HepG2 (cell line): ENCODE measurements at regions not wholly inside any gene's neighbourhood (a gene's known extent, or its start where the extent isn't known, plus 50 kb on each side); places are given as distances from the start of the nearest gene placed in this dataset.
A peak's percentile ranks its signal among the peaks of the same experiment; 100 is the strongest.

Experiments used
- ATAC-seq: fragments of 200-7000 bp; cut with Tn5 transposase; 3 replicates; pipeline ENCODE4 v1.9.1; 2020; ENCODE audit warnings: mild to moderate bottlenecking, moderate library complexity
- BruUV-seq: library from RNA; stranded (reverse); fragments of 400-500 nt; replicated peaks from 2 replicates; lab custom pipeline; 2021; lab: Mats Ljungman, UMichigan
- CTCF ChIA-PET: fragments of 300-600 bp; formaldehyde crosslinking; extraction: SDS; loops from one replicate; lab custom pipeline; 2021; ENCODE audit warnings: low total read pairs, inconsistent platforms, low intra/inter-chr PET ratio; lab: Yijun Ruan, JAX
- POLR2A ChIA-PET: fragments of 350-600 bp; sonication (Branson Sonifier 250); formaldehyde crosslinking; loops from one replicate; lab custom pipeline; 2020; ENCODE audit warnings: antibody characterized with exemption, inconsistent platforms; lab: Yijun Ruan, JAX
- DNase-seq: peaks from one replicate; pipeline ENCODE4 v3.0.0-alpha.2; 2015; ENCODE audit warnings: low spot score
- FAIRE-seq: peaks from 3 replicates; lab custom pipeline; 2011; peaks lifted over from hg19 to GRCh38; lab: Jason Lieb, UNC
- H2AFZ ChIP-seq: one replicate; pipeline ENCODE4 v1.6.1; 2011; ENCODE audit warnings: low read length, inconsistent platforms
- H3K27ac ChIP-seq: fragments of 300-600 bp; 3 replicates; pipeline ENCODE4 v1.8.0; 2011; ENCODE audit warnings: mixed run types, mild to moderate bottlenecking, mixed read lengths, low read length, inconsistent platforms; ENCODE audit not compliant: insufficient read depth; ENCODE audit errors: extremely low read length
- H3K27me3 ChIP-seq, 2 experiments: fragments of 200-600 bp in 1 of 2; 2 replicates in 1 of 2; 3 replicates in 1 of 2; pipeline versions ENCODE4 v1.6.0 to v1.8.0; 2011; ENCODE audit warnings: low read length in 2 of 2, mild to moderate bottlenecking in 2 of 2, moderate library complexity in 2 of 2, inconsistent platforms in 1 of 2; ENCODE audit not compliant: insufficient read depth in 2 of 2, control insufficient read depth in 1 of 2
- H3K36me3 ChIP-seq, 2 experiments: fragments of 200-600 bp in 1 of 2; replicated peaks in 1 of 2; 2 replicates in 1 of 2; 3 replicates in 1 of 2; pipeline versions ENCODE4 v1.5.1 to v1.8.0; 2011; ENCODE audit warnings: low read length in 2 of 2, inconsistent platforms in 1 of 2; ENCODE audit not compliant: insufficient read depth in 2 of 2, control insufficient read depth in 1 of 2
- H3K4me1 ChIP-seq: 2 replicates; pipeline ENCODE4 v1.5.1; 2012; ENCODE audit warnings: low read length, inconsistent platforms; ENCODE audit not compliant: insufficient read depth
- H3K4me2 ChIP-seq: 2 replicates; pipeline ENCODE4 v1.6.0; 2011; ENCODE audit warnings: low read depth, low read length, inconsistent platforms
- H3K4me3 ChIP-seq, 3 experiments: fragments of 200-600 bp in 1 of 3; sonication (generic), shearing (Covaris generic) in 1 of 3; replicated peaks in 1 of 3; 2 replicates each; pipeline ENCODE4 v1.5.1; 2011 to 2016; ENCODE audit warnings: low read length in 3 of 3, inconsistent platforms in 2 of 3, low read depth in 2 of 3, mild to moderate bottlenecking in 2 of 3, control low read depth in 1 of 3, mixed read lengths in 1 of 3; ENCODE audit not compliant: insufficient read depth in 1 of 3
- H3K79me2 ChIP-seq: one replicate; pipeline ENCODE4 v1.6.1; 2011; ENCODE audit warnings: low read length, inconsistent platforms; ENCODE audit not compliant: insufficient read depth
- H3K9ac ChIP-seq: 2 replicates; pipeline ENCODE4 v1.6.0; 2011; ENCODE audit warnings: mild to moderate bottlenecking, low read depth, low read length, inconsistent platforms; ENCODE audit not compliant: insufficient read depth
- H3K9me3 ChIP-seq: 2 replicates; pipeline ENCODE4 v1.5.1; 2012; ENCODE audit warnings: mild to moderate bottlenecking, low read length
- H4K20me1 ChIP-seq: 2 replicates; pipeline ENCODE4 v1.6.0; 2011; ENCODE audit warnings: inconsistent platforms, mild to moderate bottlenecking, low read length, moderate library complexity; ENCODE audit not compliant: insufficient read depth
- AGO2 ChIP-seq: fragments of 200-400 bp; formaldehyde crosslinking; optimal IDR thresholded peaks from 2 replicates; pipeline ENCODE3; 2017; ENCODE audit warnings: mild to moderate bottlenecking, low read depth, low read length, moderate library complexity
- HDAC2 ChIP-seq: sonication (generic); formaldehyde crosslinking; IDR thresholded peaks from 2 replicates; pipeline ENCODE4 v1.4.0; 2020; ENCODE audit warnings: missing genetic modification reagents
- MTF2 ChIP-seq: sonication (generic); formaldehyde crosslinking; IDR thresholded peaks from 2 replicates; pipeline ENCODE4 v1.5.0; 2020; ENCODE audit warnings: missing genetic modification reagents, borderline replicate concordance
- RXRB ChIP-seq: IDR thresholded peaks from 2 replicates; pipeline ENCODE4 v1.6.1; 2016; ENCODE audit warnings: borderline replicate concordance, missing genetic modification reagents, missing compliant biosample characterization
- SOX6 ChIP-seq, 2 experiments: fragments of 450-650 bp in 1 of 2; sonication (generic) in 1 of 2; formaldehyde crosslinking in 1 of 2; IDR thresholded peaks; 2 replicates each; pipeline versions ENCODE4 v1.4.0 to v1.6.1; 2017 to 2020; ENCODE audit warnings: antibody characterized with exemption in 1 of 2, mild to moderate bottlenecking in 1 of 2, missing genetic modification reagents in 1 of 2
- SUZ12 ChIP-seq: fragments of 150-350 bp; IDR thresholded peaks from 2 replicates; pipeline ENCODE4 v1.6.1; 2014; ENCODE audit warnings: low read depth, low read length
- ZBTB21 ChIP-seq: sonication (generic); formaldehyde crosslinking; IDR thresholded peaks from 2 replicates; pipeline ENCODE4 v1.4.0; 2020; ENCODE audit warnings: missing genetic modification reagents
- ZBTB3 ChIP-seq: sonication (generic); formaldehyde crosslinking; IDR thresholded peaks from 2 replicates; pipeline ENCODE4 v1.4.0; 2020; ENCODE audit warnings: low read depth, mild to moderate bottlenecking, moderate library complexity, missing genetic modification reagents, borderline replicate concordance
- ZNF20 ChIP-seq: sonication (generic); formaldehyde crosslinking; IDR thresholded peaks from 2 replicates; pipeline ENCODE4 v1.4.0; 2020; ENCODE audit warnings: mild to moderate bottlenecking, moderate library complexity, missing genetic modification reagents
- ZNF547 ChIP-seq: sonication (generic); formaldehyde crosslinking; IDR thresholded peaks from 2 replicates; pipeline ENCODE4 v1.5.1; 2020; ENCODE audit warnings: mild to moderate bottlenecking, missing genetic modification reagents
- ZNF83 ChIP-seq: sonication (generic); formaldehyde crosslinking; IDR thresholded peaks from 2 replicates; pipeline ENCODE4 v1.4.0; 2020; ENCODE audit warnings: missing genetic modification reagents, mild to moderate bottlenecking, borderline replicate concordance
- ZSCAN12 ChIP-seq: sonication (generic); formaldehyde crosslinking; IDR thresholded peaks from 2 replicates; pipeline ENCODE4 v1.9.0; 2021; ENCODE audit warnings: mild to moderate bottlenecking, missing genetic modification reagents
- WGBS: methylation state at CpG from one replicate; pipeline ENCODE4 v1.1.6; 2017; ENCODE audit warnings: low lambda C conversion rate; 5-methylcytosine and 5-hydroxymethylcytosine counted together
- in situ Hi-C: cut with HindIII; loops from 2 replicates; pipeline ENCODE4 v1.10.0; 2017; ENCODE audit warnings: low pct_unique_long_range_greater_than_20kb; ENCODE audit not compliant: extremely low pct_ligation_motif_present
- intact Hi-C: fragments of 100-400 bp; cut with micrococcal nuclease; formaldehyde crosslinking; loops from one replicate; pipeline ENCODE4 v1.10.0; 2022; ENCODE audit not compliant: unreplicated experiment

GRCh38 chr12:124379379-124379937, 84.6 kb downstream of the RFLNA start:
- 98% methylated on average over 14 of the region's 17 CpGs for WGBS

GRCh38 chr12:124378926-124379325, 84.0 kb downstream of the RFLNA start:
- no peak for TF ChIP-seq ZBTB21 (CRISPR knock-in tag)
- no peak for TF ChIP-seq ZBTB3 (CRISPR knock-in tag)
- TF ChIP-seq ZNF20 (CRISPR knock-in tag), result no peak
- no peak for TF ChIP-seq ZNF547 (CRISPR knock-in tag)
- TF ChIP-seq SUZ12, result no peak
- no peak for TF ChIP-seq MTF2 (CRISPR knock-in tag)
- TF ChIP-seq SOX6 (IDR thresholded peaks at IDR 0.05), result no peak
- TF ChIP-seq SOX6 (CRISPR knock-in tag; IDR thresholded peaks at IDR 0.05), result no peak
- TF ChIP-seq ZNF83 (CRISPR knock-in tag), result no peak
- TF ChIP-seq RXRB (CRISPR knock-in tag), result no peak
- TF ChIP-seq ZSCAN12 (CRISPR knock-in tag), result no peak
- Histone ChIP-seq H3K4me1 (peaks cover 16% of the 10 kb centered on the region), H3K27ac (no peak overlapping the region), H3K4me2 (no peak overlapping the region), H3K36me3 (peaks cover 8 to 40% of the 10 kb centered on the region in 2 experiments; a peak in 3 of 5 replicates), H4K20me1 (no peaks in the 10 kb centered on the region), H3K79me2 (no peaks in the 10 kb centered on the region), H3K9ac (no peak overlapping the region), H3K4me3 (no peak overlapping the region), H2AFZ (no peak overlapping the region), H3K9me3 (no peaks in the 10 kb centered on the region), H3K27me3 (no peaks in the 10 kb centered on the region)
- ATAC-seq, result no peak
- intact Hi-C loops, result no loop called here
- ChIA-PET CTCF (no interaction called here), POLR2A (interaction anchor here (1.1 kb wide), 1 partner anchor 10 kb away, joined by 3 read pairs; no protein-coding TSS in a partner anchor)
- BruUV-seq, result no TSS peak
- WGBS, result 93% methylated on average over 13 of the region's 13 CpGs
- no peak for FAIRE-seq
- no peak for DNase-seq
- in situ Hi-C loops, result no loop called here

More at GRCh38 chr12:124379379-124379937, 84.6 kb downstream of the RFLNA start:
- no peaks in the 10 kb centered on the region for H3K79me2 ChIP-seq
- ChIA-PET CTCF (no interaction called here), POLR2A (no interaction called here)
- no peak overlapping the region for H2AFZ ChIP-seq
- no peak for FAIRE-seq
- H3K27ac ChIP-seq, result no peak overlapping the region
- ATAC-seq, result no peak
- H3K4me1 ChIP-seq, result peaks cover 12% of the 10 kb centered on the region
- peaks cover 10 to 43% of the 10 kb centered on the region in 2 experiments; a peak in 3 of 5 replicates for H3K36me3 ChIP-seq
- H4K20me1 ChIP-seq, result no peaks in the 10 kb centered on the region
- no peak for DNase-seq
- in situ Hi-C loops, result no loop called here
- H3K4me2 ChIP-seq, result no peak overlapping the region
- no TSS peak for BruUV-seq
- no peak overlapping the region for H3K4me3 ChIP-seq
- no peaks in the 10 kb centered on the region for H3K9me3 ChIP-seq
- intact Hi-C loops, result no loop called here
- H3K9ac ChIP-seq, result no peak overlapping the region
- H3K27me3 ChIP-seq, result no peaks in the 10 kb centered on the region
- TF ChIP-seq AGO2 (peak; percentile 7), HDAC2 (no peak)
